DND-41 (cell line): ENCODE measurements at regions not wholly inside any gene's neighbourhood (a gene's known extent, or its start where the extent isn't known, plus 50 kb on each side); places are given as distances from the start of the nearest gene placed in this dataset.

Experiments
- EZH2 ChIP-seq: IDR thresholded peaks from 3 replicates; pipeline ENCODE4 v1.6.1; 2012; ENCODE audit warnings: borderline replicate concordance, low read depth, mild to moderate bottlenecking, moderate library complexity, low read length, inconsistent platforms; ENCODE audit not compliant: severe bottlenecking
- TF ChIP-seq, protein P1 (sequence below): IDR thresholded peaks from 2 replicates; pipeline ENCODE4 v1.5.1; 2012; ENCODE audit warnings: borderline replicate concordance, low read length, moderate library complexity, mild to moderate bottlenecking; ENCODE audit not compliant: poor library complexity, severe bottlenecking; ENCODE audit errors: extremely low read depth

DNA sequence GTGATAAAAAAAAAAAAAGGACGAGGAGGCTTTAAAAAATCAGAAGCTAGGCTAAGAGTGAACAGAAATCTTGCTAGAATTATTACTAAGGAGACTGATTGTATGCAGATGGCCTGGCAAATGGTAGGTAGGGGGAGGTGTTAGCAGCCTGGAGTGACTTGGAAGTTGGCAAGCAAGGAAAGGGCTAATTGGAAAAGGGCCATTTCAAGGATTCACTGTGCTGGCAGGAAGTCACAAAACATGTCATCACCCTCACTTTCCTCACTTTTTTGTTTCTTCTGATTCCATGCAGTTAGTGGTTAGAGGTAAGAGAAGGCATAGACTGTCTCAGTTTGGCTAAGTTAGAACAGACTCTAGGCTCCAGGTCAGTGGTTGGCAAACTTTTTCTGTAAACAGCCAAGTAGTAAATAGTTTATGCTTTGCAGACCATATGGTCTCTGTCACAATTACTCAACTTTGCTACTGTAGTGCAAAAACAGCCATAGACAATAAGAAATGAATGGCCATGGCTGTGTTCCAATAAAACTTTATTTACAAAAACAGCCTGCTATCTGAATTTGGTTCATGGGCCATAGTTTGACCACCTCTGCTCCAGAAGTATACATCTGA lies 646.5 kb upstream of the ACTRT1 start:
- TF ChIP-seq, protein P1, sequence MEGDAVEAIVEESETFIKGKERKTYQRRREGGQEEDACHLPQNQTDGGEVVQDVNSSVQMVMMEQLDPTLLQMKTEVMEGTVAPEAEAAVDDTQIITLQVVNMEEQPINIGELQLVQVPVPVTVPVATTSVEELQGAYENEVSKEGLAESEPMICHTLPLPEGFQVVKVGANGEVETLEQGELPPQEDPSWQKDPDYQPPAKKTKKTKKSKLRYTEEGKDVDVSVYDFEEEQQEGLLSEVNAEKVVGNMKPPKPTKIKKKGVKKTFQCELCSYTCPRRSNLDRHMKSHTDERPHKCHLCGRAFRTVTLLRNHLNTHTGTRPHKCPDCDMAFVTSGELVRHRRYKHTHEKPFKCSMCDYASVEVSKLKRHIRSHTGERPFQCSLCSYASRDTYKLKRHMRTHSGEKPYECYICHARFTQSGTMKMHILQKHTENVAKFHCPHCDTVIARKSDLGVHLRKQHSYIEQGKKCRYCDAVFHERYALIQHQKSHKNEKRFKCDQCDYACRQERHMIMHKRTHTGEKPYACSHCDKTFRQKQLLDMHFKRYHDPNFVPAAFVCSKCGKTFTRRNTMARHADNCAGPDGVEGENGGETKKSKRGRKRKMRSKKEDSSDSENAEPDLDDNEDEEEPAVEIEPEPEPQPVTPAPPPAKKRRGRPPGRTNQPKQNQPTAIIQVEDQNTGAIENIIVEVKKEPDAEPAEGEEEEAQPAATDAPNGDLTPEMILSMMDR: no peak
- no peak for TF ChIP-seq EZH2
